Progenitor cell of endocrine pancreas (in vitro differentiated cells): ENCODE measurements at regions not wholly inside any gene's neighbourhood (a gene's known extent, or its start where the extent isn't known, plus 50 kb on each side); places are given as distances from the start of the nearest gene placed in this dataset.

Experiments
- DNase-seq: peaks from one replicate; pipeline ENCODE4 v3.0.0; 2021; ENCODE audit warnings: low spot score; ENCODE audit not compliant: unreplicated experiment
- H3K27ac Mint-ChIP-seq: 2 replicates; pipeline ENCODE4 v1.8.0; 2021; ENCODE audit warnings: mild to moderate bottlenecking, moderate library complexity, mixed read lengths
- H3K27me3 Mint-ChIP-seq: 2 replicates; pipeline ENCODE4 v1.8.0; 2021; ENCODE audit warnings: mixed read lengths
- H3K36me3 Mint-ChIP-seq: 2 replicates; pipeline ENCODE4 v1.8.0; 2022; ENCODE audit warnings: mixed read lengths; ENCODE audit not compliant: insufficient read depth
- H3K4me1 Mint-ChIP-seq: 2 replicates; pipeline ENCODE4 v1.8.0; 2021; ENCODE audit warnings: low read depth, mixed read lengths
- H3K4me3 Mint-ChIP-seq: 2 replicates; pipeline ENCODE4 v1.8.0; 2021; ENCODE audit warnings: low read depth, mild to moderate bottlenecking, moderate library complexity, mixed read lengths
- H3K9me3 Mint-ChIP-seq: 2 replicates; pipeline ENCODE4 v1.8.0; 2021; ENCODE audit warnings: low read depth, mixed read lengths
- TF ChIP-seq, protein P1 (sequence below): fragments of 200-600 bp; sonication (generic); IDR thresholded peaks from one replicate; pipeline ENCODE4 v1.5.0; 2021; ENCODE audit warnings: antibody characterized with exemption, mild to moderate bottlenecking; ENCODE audit not compliant: unreplicated experiment

- H3K9me3 Mint-ChIP-seq = peaks cover 15% of the 10 kb centered on the region
- H3K4me3 Mint-ChIP-seq = no peak overlapping the region
- no peaks in the 10 kb centered on the region for H3K27me3 Mint-ChIP-seq
- H3K4me1 Mint-ChIP-seq = no peaks in the 10 kb centered on the region
- no peaks in the 10 kb centered on the region for H3K36me3 Mint-ChIP-seq
- no peak overlapping the region for H3K27ac Mint-ChIP-seq
- no peak for DNase-seq
- TF ChIP-seq, protein P1, sequence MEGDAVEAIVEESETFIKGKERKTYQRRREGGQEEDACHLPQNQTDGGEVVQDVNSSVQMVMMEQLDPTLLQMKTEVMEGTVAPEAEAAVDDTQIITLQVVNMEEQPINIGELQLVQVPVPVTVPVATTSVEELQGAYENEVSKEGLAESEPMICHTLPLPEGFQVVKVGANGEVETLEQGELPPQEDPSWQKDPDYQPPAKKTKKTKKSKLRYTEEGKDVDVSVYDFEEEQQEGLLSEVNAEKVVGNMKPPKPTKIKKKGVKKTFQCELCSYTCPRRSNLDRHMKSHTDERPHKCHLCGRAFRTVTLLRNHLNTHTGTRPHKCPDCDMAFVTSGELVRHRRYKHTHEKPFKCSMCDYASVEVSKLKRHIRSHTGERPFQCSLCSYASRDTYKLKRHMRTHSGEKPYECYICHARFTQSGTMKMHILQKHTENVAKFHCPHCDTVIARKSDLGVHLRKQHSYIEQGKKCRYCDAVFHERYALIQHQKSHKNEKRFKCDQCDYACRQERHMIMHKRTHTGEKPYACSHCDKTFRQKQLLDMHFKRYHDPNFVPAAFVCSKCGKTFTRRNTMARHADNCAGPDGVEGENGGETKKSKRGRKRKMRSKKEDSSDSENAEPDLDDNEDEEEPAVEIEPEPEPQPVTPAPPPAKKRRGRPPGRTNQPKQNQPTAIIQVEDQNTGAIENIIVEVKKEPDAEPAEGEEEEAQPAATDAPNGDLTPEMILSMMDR = no peak
These were observed 215.8 kb upstream of the PBX1 start for GRCh38 chr1:164343189-164343588.

DNA sequence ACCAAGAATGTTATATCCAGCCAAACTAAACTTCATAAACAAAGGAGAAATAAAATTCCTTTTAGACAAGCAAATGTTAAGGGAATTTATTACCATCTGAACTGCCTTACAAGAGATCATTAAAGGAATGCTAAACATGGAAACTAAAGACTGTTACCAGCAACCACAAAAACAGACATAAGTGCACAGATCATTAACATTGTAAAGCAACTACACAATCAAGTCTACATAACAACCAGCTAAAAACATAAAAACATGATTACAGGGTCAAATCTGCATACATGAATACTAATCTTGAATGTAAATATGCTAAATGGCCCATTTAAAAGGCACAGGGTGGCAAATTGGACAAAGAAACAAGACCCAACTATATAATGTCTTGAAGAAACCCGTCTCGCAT lies 211.0 kb upstream of the PBX1 start:
- DNase-seq = no peak
- Mint-ChIP-seq H3K4me3 (no peak overlapping the region), H3K27me3 (no peaks in the 10 kb centered on the region)

DNA sequence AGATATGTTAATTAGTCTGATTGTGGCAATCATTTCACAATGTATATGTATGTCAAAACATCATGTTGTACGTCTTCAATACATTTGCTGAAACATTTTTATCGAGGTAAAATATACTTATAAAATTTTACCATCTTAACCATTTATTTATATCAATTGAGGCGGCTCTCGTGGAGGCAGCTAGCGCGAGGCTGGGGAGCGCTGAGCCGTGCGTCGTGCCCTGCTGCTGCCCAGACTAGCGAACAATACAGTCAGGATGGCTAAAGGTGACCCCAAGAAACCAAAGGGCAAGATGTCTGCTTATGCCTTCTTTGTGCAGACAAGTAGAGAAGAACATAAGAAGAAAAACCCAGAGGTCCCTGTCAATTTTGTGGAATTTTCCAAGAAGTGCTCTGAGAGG lies 202.5 kb upstream of the PBX1 start:
- H3K27me3 Mint-ChIP-seq = no peaks in the 10 kb centered on the region
- H3K4me1 Mint-ChIP-seq = no peaks in the 10 kb centered on the region
- DNase-seq = no peak
- H3K9me3 Mint-ChIP-seq = peaks cover 4% of the 10 kb centered on the region
- H3K4me3 Mint-ChIP-seq = no peak overlapping the region
- H3K36me3 Mint-ChIP-seq = no peaks in the 10 kb centered on the region
- TF ChIP-seq, protein P1 = no peak
- H3K27ac Mint-ChIP-seq = no peak overlapping the region

More for the DNA sequence above, 211.0 kb upstream of the PBX1 start:
- Mint-ChIP-seq H3K27ac (no peak overlapping the region), H3K9me3 (peaks cover 36% of the 10 kb centered on the region), H3K4me1 (no peaks in the 10 kb centered on the region), H3K36me3 (peaks cover 1% of the 10 kb centered on the region)
- TF ChIP-seq, protein P1 = no peak

DNA sequence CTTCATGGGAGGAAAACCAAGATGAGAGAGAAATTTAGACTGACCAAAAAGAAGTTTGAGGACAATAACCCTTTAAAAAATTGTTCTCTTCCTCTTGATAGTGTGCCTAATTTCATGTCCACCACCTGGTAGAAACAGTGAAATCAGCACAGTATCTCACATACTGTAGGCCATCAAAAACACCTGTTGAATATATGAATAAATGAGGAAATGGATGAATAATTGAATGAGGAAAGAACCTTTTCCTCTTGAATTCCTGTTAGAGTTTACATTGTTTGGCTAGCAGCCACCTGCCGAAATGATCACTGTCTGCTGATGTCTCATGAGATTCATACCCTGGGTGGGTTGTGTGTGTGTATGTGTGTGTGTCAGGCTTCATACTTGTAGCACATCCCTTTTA lies 198.7 kb upstream of the PBX1 start:
- Mint-ChIP-seq H3K4me1 (no peaks in the 10 kb centered on the region), H3K4me3 (no peak overlapping the region), H3K27me3 (no peaks in the 10 kb centered on the region), H3K27ac (no peak overlapping the region), H3K36me3 (no peaks in the 10 kb centered on the region), H3K9me3 (peaks cover 2% of the 10 kb centered on the region)
- DNase-seq = no peak
- TF ChIP-seq, protein P1 = no peak

GRCh38 chr1:164361927-164362326 lies 197.1 kb upstream of the PBX1 start:
- TF ChIP-seq, protein P1 = no peak
- DNase-seq = no peak
- Mint-ChIP-seq H3K4me1 (no peaks in the 10 kb centered on the region), H3K9me3 (peaks cover 4% of the 10 kb centered on the region), H3K4me3 (no peak overlapping the region), H3K36me3 (no peaks in the 10 kb centered on the region), H3K27ac (no peak overlapping the region), H3K27me3 (no peaks in the 10 kb centered on the region)
